Adipocyte (in vitro differentiated cells): ENCODE measurements at regions not wholly inside any gene's neighbourhood (a gene's known extent, or its start where the extent isn't known, plus 50 kb on each side); places are given as distances from the start of the nearest gene placed in this dataset.
A peak's percentile ranks its signal among the peaks of the same experiment; 100 is the strongest.
"Not testable (repeated sequence)": the region's sequence is repeated elsewhere in the genome, so short reads cannot be mapped to it uniquely, and the experiment has no call there.

ENCODE experiments used
- DNase-seq: peaks from one replicate; pipeline ENCODE4 v3.0.0-alpha.2; 2015; ENCODE audit warnings: low read depth
- H3K27me3 ChIP-seq: replicated peaks from 2 replicates; pipeline ENCODE4 v1.7.0; 2013; ENCODE audit warnings: mild to moderate bottlenecking, low read length, moderate library complexity; ENCODE audit not compliant: control insufficient read depth, insufficient read depth
- H3K36me3 ChIP-seq: 2 replicates; pipeline ENCODE4 v1.7.0; 2013; ENCODE audit warnings: low read length, mild to moderate bottlenecking, moderate library complexity; ENCODE audit not compliant: control insufficient read depth, insufficient read depth, severe bottlenecking
- H3K4me1 ChIP-seq: 2 replicates; pipeline ENCODE4 v1.7.0; 2013; ENCODE audit warnings: mild to moderate bottlenecking, low read length, moderate library complexity; ENCODE audit not compliant: control insufficient read depth, insufficient read depth
- H3K4me3 ChIP-seq: 2 replicates; pipeline ENCODE4 v1.7.0; 2013; ENCODE audit warnings: mild to moderate bottlenecking, low read length, moderate library complexity
- H3K9ac ChIP-seq: 2 replicates; pipeline ENCODE4 v1.7.0; 2013; ENCODE audit warnings: mild to moderate bottlenecking, low read length, moderate library complexity
- H3K9me3 ChIP-seq: 2 replicates; pipeline ENCODE4 v1.7.0; 2013; ENCODE audit warnings: mild to moderate bottlenecking, low read length, moderate library complexity; ENCODE audit not compliant: control insufficient read depth

DNA sequence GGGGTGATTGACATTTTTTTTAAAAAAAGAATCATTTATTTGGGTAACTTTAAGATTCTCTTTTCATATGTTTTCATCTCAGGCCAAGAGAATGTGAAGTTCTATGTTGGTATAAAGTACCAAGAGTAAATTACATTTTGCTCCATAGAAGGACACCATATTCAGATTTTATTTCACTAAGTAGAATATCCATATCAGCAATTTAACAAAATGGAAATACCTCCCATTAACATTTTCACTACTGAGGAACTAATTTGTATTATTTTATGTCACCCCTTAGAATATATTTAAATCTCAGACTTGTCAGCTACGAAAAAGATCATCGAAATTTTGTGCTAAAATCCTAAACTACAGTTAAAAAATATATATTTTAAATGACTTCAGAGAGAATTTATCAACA, 274.3 kb downstream of the SEMA3D start:
- Histone ChIP-seq H3K36me3 (no peaks in the 10 kb centered on the region), H3K4me3 (no peak overlapping the region), H3K9ac (no peak overlapping the region), H3K4me1 (peaks cover 12% of the 10 kb centered on the region), H3K9me3 (no peaks in the 10 kb centered on the region), H3K27me3 (no peaks in the 10 kb centered on the region)
- DNase-seq: no peak

DNA sequence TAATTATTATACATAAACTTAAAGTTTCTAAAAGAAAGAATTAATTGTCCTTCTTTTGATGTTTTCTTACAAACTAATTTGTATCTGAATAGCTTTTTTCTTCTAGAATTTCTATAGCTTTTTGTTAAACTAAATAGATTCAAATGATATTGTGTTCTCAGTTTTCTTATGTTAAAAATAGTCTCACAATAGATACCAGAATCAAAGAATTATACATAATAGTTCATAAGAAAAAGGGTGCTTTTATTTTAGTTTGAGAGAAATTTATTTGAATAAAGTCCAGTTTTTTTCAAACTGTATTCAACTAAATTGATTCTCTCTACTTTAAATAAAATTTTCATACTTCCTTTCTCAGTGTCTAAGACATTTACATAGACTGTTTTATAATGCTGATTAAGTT, 274.8 kb downstream of the SEMA3D start:
- no peak for DNase-seq
- Histone ChIP-seq H3K9me3 (no peaks in the 10 kb centered on the region), H3K27me3 (no peaks in the 10 kb centered on the region), H3K36me3 (no peaks in the 10 kb centered on the region), H3K4me3 (no peak overlapping the region), H3K4me1 (peaks cover 12% of the 10 kb centered on the region), H3K9ac (no peak overlapping the region)

DNA sequence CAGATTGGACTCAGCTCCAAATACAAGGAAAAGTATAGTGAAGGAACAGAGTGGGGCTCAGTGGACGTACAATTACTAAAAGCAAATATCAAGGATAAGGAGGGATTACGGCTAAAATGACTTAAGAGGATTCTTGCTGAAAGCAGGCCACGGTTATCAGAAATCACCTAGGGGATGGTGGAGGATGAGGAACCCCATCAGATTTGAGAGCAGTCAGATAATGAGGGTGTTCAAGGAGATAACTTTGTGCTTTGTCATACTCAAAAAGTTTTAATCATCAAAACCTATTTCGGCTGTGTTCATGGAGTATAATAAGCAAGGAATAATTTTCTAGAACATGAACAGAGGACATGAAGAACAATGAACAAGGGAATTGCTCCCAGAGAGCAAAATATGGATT, 275.8 kb downstream of the SEMA3D start:
- no peak for DNase-seq
- Histone ChIP-seq H3K4me3 (no peak overlapping the region), H3K36me3 (no peaks in the 10 kb centered on the region), H3K4me1 (peaks cover 12% of the 10 kb centered on the region), H3K27me3 (no peaks in the 10 kb centered on the region), H3K9ac (no peak overlapping the region), H3K9me3 (no peaks in the 10 kb centered on the region)

DNA sequence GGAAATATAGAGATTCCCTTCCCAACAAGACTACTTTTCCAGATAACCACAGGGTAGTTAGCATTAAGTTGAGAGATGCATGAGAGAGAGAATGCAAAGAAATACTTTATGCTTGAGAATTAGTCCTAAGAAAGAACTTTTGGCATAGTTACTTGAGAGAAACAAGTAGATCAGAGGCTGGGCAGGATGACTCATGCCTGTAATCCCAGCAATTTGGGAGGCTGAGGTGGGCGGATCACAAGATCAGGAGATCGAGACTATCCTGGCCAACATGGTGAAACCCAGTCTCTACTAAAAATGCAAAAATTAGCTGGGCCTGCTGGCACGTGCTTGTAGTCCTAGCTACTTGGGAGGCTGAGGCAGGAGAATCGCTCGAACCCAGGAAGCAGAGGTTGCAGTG, 276.5 kb downstream of the SEMA3D start:
- H3K9ac ChIP-seq, H3K36me3 ChIP-seq, H3K27me3 ChIP-seq, H3K9me3 ChIP-seq, H3K4me3 ChIP-seq: not testable (repeated sequence)
- DNase-seq: peak; percentile 4
- peaks cover 12% of the 10 kb centered on the region for H3K4me1 ChIP-seq

DNA sequence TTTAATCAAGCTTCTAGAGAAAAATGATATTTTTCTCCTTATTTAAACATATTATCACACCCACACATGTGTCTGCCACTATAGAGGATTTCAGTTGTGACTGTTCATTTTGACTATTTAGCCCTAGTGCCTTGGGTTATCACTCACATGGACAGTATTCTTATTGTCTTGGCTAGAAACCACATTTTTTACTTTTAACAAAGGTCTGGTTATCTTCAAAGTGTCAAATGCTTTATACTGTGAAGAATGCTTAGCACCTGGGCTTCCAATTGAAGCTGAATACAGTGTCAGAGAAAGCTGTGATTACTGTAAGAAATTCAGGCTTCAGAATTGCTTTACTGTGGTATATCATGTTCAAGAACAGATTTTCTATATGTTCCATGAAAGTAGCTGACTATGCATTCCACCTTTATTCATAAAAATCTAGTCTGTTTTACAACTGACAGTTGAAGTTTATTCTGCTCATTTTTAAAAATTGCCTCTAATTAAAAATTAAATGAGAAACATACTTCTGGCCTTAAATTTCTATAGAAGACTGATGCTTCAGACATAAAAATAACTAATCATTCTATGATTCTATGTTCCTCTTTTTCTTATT, 278.6 kb downstream of the SEMA3D start:
- peaks cover 2% of the 10 kb centered on the region for H3K4me1 ChIP-seq
- no peak for DNase-seq
- no peaks in the 10 kb centered on the region for H3K27me3 ChIP-seq
- H3K9ac ChIP-seq: no peak overlapping the region
- H3K9me3 ChIP-seq: no peaks in the 10 kb centered on the region
- no peaks in the 10 kb centered on the region for H3K36me3 ChIP-seq
- no peak overlapping the region for H3K4me3 ChIP-seq

DNA sequence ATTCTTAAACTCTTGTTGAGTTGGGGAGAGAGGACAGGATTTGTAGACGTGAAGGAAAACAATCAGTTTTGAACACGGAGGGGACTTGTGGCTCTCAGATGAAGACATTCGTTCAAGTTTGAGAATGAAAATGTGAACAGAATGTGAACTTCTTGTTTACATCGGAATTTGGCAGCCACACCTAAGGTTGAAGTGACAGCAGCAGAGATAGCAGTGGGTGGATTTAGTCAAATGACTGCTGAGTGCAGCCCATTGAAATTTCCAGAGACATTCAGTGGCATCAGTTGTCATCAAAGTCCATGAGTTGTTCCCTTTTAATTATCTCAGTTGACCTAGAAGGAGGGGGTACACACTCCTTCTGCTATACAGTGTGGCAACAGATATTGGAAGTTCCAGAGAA, 280.0 kb downstream of the SEMA3D start:
- H3K4me1 ChIP-seq: no peaks in the 10 kb centered on the region

DNA sequence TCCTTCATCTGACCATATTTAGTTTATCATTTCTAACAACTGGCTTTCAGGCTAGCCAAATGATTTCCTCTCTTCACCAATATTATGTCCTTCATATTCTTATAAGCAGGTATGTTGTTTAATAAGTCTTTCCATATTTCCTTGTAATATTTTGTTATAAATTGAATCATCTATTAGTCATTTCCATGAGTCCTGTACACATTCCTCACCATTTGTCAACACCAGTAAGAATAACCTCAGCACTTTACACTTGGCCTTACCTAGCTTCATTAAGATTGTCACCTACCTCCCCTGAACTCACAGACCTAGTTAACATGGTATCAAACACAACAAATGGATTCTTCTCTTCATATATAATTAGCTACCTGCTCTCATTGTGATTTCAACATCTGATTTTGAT, 282.3 kb downstream of the SEMA3D start:
- Histone ChIP-seq H3K9me3 (no peaks in the 10 kb centered on the region), H3K4me3 (no peak overlapping the region), H3K4me1 (no peaks in the 10 kb centered on the region), H3K9ac (no peak overlapping the region), H3K27me3 (no peaks in the 10 kb centered on the region), H3K36me3 (no peaks in the 10 kb centered on the region)
- no peak for DNase-seq

More for the DNA sequence above, 280.0 kb downstream of the SEMA3D start:
- Histone ChIP-seq H3K36me3 (no peaks in the 10 kb centered on the region), H3K4me3 (no peak overlapping the region), H3K9me3 (no peaks in the 10 kb centered on the region), H3K27me3 (no peaks in the 10 kb centered on the region), H3K9ac (no peak overlapping the region)
- DNase-seq: no peak

DNA sequence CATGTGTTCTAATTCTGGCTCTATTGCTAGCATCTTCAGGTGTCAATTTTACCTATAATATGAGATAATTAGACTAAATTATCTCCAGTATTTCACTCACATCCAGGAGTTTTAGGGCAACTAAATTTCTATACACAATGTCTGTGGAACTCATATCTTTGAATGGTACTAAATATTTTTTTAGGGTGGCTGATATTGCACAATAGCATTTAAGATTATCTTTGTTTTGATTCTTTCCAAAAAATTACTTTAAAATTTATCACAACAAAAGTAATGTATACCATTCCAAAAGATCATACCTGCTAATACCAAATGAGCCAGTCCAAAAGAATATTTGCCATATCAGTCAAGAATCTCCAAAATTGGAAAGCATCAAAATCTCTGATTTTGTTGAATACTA, 285.5 kb downstream of the SEMA3D start:
- Histone ChIP-seq H3K9me3 (no peaks in the 10 kb centered on the region), H3K9ac (no peak overlapping the region), H3K36me3 (no peaks in the 10 kb centered on the region), H3K27me3 (no peaks in the 10 kb centered on the region), H3K4me1 (no peaks in the 10 kb centered on the region), H3K4me3 (no peak overlapping the region)
- DNase-seq: no peak

DNA sequence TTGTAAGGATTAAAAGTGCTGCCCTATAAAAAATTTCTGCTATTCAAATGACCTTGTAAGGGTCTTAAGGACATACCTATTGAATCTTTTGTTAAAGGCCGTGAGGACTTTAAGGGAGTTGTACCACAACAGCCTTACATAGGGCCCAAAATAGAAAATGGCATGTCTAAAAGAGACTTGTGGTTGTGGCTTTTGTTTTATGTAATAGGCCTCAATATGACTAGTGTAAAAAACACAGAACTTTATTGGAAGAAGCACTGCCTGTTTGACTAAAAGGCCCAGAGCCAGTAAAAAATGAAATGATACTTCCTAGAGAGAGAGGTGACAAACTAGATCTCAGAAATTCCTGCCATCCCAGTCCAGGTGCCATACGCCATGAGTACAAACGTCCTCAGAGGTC, 286.6 kb downstream of the SEMA3D start:
- H3K36me3 ChIP-seq: no peaks in the 10 kb centered on the region
- DNase-seq: no peak
- H3K9ac ChIP-seq: no peak overlapping the region
- no peak overlapping the region for H3K4me3 ChIP-seq
- no peaks in the 10 kb centered on the region for H3K4me1 ChIP-seq
- no peaks in the 10 kb centered on the region for H3K27me3 ChIP-seq
- peaks cover 7% of the 10 kb centered on the region for H3K9me3 ChIP-seq

DNA sequence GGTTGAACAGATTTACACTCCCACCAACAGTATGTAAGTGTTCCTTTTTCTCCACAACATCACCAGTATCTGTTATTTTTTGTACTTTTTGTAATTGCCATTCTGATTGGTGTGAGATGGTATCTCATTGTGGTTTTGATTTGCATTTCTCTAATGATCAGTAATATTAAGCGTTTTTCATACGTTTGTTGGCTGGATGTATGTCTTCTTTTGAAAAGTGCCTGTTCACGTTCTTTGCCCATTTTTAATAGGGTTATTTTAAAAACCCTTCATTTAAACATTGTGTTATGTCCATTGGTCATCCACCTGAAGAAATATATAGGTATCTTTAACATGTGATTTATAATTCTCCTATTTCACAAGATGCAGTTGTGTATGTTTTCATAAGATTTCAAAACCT, 291.3 kb downstream of the SEMA3D start:
- H3K9me3 ChIP-seq: peaks cover 9% of the 10 kb centered on the region
- no peak for DNase-seq
- H3K9ac ChIP-seq: no peak overlapping the region
- no peaks in the 10 kb centered on the region for H3K27me3 ChIP-seq
- H3K4me1 ChIP-seq: no peaks in the 10 kb centered on the region
- H3K36me3 ChIP-seq: no peaks in the 10 kb centered on the region
- H3K4me3 ChIP-seq: no peak overlapping the region

DNA sequence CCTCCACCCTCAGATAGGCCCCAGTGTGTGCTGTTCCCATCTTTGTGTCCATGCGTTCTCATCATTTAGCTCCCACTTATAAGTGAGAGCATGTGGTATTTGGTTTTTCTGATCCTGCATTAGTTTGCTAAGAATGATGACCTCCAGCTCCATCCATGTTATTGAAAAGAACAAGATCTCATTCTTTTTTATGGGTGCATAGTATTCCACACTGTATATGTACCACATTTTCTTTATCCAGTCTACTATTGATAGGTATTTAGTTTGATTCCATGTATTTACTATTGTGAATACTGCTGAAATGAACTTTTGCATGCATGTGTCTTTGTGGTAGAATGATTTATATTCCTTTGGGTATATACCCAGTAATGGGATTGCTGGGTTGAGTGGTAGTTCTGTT, 303.3 kb downstream of the SEMA3D start:
- H3K36me3 ChIP-seq: not testable (repeated sequence)

DNA sequence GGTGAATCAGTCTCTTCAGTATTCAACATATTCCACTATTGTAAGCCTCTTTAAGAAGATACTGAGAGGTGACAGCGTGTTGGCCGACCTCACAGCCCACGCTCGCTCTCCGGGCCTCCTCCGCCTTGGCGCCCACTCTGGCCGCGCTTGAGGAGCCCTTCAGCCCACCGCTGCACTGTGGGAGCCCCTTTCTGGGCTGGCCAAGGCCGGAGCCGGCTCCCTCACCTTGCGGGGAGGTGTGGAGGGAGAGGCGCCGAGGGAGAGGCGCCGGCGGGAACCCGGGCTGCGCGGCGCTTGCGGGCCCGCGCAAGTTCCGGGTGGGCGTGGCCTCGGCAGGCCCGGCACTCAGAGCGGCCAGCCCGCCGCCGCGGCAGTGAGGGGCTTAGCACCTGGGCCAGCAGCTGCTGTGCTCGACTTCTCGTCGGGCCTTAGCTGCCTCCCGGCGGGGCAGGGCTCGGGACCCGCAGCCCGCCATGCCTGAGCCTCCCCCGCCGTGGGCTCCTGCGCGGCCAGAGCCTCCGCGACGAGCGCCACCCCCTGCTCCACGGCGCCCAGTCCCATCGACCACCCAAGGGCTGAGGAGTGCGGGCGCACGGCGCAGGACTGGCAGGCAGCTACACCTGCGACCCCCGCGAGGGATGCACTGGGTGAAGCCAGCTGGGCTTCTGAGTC, 306.4 kb downstream of the SEMA3D start:
- H3K4me3 ChIP-seq, H3K36me3 ChIP-seq, H3K9me3 ChIP-seq, H3K9ac ChIP-seq, H3K4me1 ChIP-seq, H3K27me3 ChIP-seq, DNase-seq: not testable (repeated sequence)

More for the DNA sequence above, 303.3 kb downstream of the SEMA3D start:
- H3K4me3 ChIP-seq, H3K9ac ChIP-seq, H3K4me1 ChIP-seq, H3K27me3 ChIP-seq, DNase-seq: not testable (repeated sequence)
- H3K9me3 ChIP-seq: peaks cover 14% of the 10 kb centered on the region
